ENCODE measurements at regions not wholly inside any gene's neighbourhood (a gene's known extent, or its start where the extent isn't known, plus 50 kb on each side); places are given as distances from the start of the nearest gene placed in this dataset.

DNA sequence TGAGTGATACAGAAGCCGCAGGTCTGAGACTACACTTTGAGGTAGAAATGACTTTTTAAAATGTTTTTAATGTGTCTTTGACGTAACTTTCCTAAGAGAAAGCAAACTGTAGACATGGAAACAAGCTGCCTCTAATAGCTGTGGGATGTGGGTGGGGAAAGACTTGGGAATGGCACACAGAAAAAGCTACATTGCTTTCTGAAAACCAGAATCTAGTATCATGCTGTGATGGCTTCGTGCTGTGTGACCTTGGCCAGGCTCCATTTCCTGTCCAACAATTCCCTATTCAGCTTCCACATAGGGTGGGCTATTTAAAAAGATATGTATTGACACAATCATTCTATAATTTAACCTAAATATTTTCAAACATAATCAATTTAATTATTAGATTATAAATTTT, 909.1 kb downstream of the NCAM2 start:
- Mint-ChIP-seq H3K27ac (no peak overlapping the region), H3K9me3 (peaks cover 9% of the 10 kb centered on the region), H3K4me3 (no peak overlapping the region), H3K27me3 (no peaks in the 10 kb centered on the region), H3K4me1 (ENCODE audit: low read depth) (no peaks in the 10 kb centered on the region), H3K36me3 (no peaks in the 10 kb centered on the region)
- ChIA-PET POLR2A (no interaction called here), CTCF (no interaction called here)
- intact Hi-C loops (cut with micrococcal nuclease) = no loop called here
- no peak for DNase-seq

DNA sequence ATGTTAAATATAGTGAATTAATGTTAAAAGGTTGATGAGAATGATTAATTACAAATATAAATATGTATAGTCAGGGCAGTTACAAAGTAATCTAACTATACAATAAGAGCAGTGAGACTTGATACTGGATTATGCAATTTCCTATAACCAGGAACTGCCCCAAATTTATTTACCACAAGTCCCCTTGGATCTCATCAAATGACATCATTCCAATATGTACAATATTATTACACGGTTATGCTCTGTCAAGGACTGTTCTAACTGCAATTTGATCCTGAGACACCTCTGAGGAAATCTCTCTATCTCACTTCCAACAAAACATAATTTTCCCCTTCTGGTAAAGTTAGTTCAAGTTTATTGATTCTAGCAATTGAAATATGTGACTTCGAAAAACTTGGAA, 917.6 kb downstream of the NCAM2 start:
- H3K36me3 Mint-ChIP-seq = no peaks in the 10 kb centered on the region
- CTCF ChIA-PET = no interaction called here
- H3K27ac Mint-ChIP-seq = no peak overlapping the region
- H3K27me3 Mint-ChIP-seq = no peaks in the 10 kb centered on the region
- H3K4me3 Mint-ChIP-seq = no peak overlapping the region
- no peaks in the 10 kb centered on the region for H3K4me1 Mint-ChIP-seq (ENCODE audit: low read depth)
- H3K9me3 Mint-ChIP-seq = no peaks in the 10 kb centered on the region
- POLR2A ChIA-PET = no interaction called here
- DNase-seq = no peak
- intact Hi-C loops (cut with micrococcal nuclease) = no loop called here

DNA sequence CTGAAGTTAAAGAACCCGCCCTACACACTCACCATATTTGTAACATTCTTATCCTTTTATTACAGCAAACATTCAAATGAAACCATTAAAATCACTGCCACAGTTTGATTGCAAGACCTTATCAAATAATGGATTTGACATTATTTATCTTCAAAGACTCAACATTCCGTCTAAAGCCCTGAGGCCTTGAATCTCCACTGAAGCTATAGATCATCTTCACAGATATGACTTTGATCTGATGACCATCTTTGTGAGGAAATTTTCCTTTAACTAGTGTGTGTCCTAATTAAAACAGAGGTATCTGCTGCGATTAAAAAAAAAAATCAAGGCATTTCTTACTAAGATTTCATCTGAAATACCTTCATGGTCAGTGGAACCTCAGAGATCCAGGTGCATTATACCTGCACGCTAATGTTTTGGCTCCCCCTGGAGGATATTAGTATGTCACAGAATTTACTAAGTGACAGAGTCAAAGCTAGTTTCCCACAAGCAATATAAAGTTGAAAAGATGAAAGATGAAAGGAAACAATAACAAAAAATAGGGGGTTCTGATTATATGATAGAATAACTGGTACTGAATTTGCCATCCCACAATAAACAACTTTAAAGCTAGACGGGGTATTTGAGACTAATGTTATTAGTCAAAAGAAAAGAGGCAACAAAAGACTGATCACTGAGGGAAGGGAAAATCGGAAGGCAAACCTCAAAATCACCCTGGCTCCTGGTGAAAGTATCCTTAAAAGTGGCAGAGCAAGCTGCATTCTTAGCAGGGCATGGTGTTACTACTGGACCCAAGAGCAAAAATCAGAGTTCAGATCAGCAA, 923.4 kb downstream of the NCAM2 start:
- DNase-seq = no peak
- ChIA-PET CTCF (interaction anchor here (0.7 to 0.8 kb wide), 4 partner anchors 10 to 918 kb away, joined by 3 to 6 read pairs (median 4); no protein-coding TSS in a partner anchor), POLR2A (interaction anchor here (0.7 kb wide), 1 partner anchor 743 kb away, joined by 3 read pairs; no protein-coding TSS in a partner anchor)
- H3K27me3 Mint-ChIP-seq = no peaks in the 10 kb centered on the region
- H3K4me3 Mint-ChIP-seq = no peak overlapping the region
- H3K9me3 Mint-ChIP-seq = peaks cover 3% of the 10 kb centered on the region
- intact Hi-C loops (cut with micrococcal nuclease) = loop anchor here (2.0 kb wide), 2 partner anchors 757 to 923 kb away; partner anchors contain the start of gene NCAM2
- no peak overlapping the region for H3K27ac Mint-ChIP-seq
- H3K4me1 Mint-ChIP-seq (ENCODE audit: low read depth) = no peaks in the 10 kb centered on the region
- no peaks in the 10 kb centered on the region for H3K36me3 Mint-ChIP-seq

DNA sequence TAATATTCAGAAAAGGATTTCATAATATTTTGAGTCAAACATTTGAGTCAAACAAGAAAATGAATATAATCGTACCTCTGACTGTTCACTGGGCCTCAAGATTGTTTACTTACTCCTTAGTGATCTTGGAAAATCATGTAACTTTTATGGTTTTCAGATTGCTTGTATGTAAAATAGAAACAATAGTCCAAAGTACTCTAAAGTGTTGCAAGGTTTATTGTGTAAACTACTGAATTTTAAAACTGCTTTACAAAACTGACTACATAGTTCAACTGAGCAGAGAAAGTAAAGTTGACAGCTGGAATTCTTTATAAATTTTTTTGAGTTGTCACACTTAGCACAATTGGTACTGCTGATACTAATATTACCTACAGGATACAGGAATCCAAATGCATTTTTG, 931.0 kb downstream of the NCAM2 start:
- Mint-ChIP-seq H3K4me1 (ENCODE audit: low read depth) (no peaks in the 10 kb centered on the region), H3K4me3 (no peak overlapping the region), H3K36me3 (no peaks in the 10 kb centered on the region), H3K27me3 (no peaks in the 10 kb centered on the region), H3K27ac (no peak overlapping the region), H3K9me3 (peaks cover 7% of the 10 kb centered on the region)
- no peak for DNase-seq
- CTCF ChIA-PET = no interaction called here
- intact Hi-C loops (cut with micrococcal nuclease) = no loop called here
- POLR2A ChIA-PET = no interaction called here

DNA sequence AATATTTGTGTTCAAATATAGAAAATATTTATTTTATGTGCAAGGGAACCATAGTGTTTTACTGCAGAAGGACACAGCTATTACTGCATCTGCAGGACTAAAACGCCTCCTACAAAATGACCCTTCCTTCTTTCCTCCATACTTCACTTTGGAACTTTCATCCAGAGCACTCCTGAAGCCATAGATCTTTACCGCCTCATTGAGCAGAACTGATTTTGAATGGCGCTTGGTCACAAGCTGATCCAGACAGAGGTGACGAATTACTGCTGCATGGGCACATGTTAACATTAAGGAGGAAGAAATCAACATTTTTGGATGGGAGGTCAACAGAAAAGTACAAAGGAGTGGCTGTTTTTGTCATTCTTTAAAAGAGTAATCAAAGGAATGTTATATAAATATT, 931.6 kb downstream of the NCAM2 start:
- Mint-ChIP-seq H3K36me3 (no peaks in the 10 kb centered on the region), H3K9me3 (peaks cover 7% of the 10 kb centered on the region), H3K4me3 (no peak overlapping the region), H3K4me1 (ENCODE audit: low read depth) (no peaks in the 10 kb centered on the region), H3K27me3 (no peaks in the 10 kb centered on the region), H3K27ac (no peak overlapping the region)
- CTCF ChIA-PET = no interaction called here
- no peak for DNase-seq
- POLR2A ChIA-PET = no interaction called here
- intact Hi-C loops (cut with micrococcal nuclease) = no loop called here

DNA sequence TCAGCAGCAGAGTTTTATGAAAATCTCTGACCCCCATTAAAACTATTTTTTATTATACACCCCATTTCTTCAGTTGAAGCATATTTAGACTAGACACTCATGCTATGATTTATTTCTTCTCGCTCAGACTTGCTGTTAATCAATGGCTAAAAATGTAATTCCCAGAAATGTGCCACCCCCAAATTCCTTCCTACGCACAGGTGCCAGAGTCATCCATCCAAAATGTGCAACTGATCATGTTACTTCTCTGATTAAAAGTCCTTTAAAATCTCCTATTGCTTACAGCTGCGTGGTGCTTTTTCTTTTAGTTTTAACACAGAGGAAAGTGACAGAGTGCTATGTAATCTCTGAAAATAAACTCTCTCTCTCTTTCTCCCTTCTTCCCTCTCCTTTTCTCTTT, 954.4 kb downstream of the NCAM2 start:
- ChIA-PET POLR2A (no interaction called here), CTCF (no interaction called here)
- Mint-ChIP-seq H3K4me1 (ENCODE audit: low read depth) (no peaks in the 10 kb centered on the region), H3K27ac (no peak overlapping the region), H3K9me3 (peaks cover 12% of the 10 kb centered on the region), H3K36me3 (no peaks in the 10 kb centered on the region), H3K27me3 (no peaks in the 10 kb centered on the region), H3K4me3 (no peak overlapping the region)
- intact Hi-C loops (cut with micrococcal nuclease) = no loop called here
- no peak for DNase-seq

DNA sequence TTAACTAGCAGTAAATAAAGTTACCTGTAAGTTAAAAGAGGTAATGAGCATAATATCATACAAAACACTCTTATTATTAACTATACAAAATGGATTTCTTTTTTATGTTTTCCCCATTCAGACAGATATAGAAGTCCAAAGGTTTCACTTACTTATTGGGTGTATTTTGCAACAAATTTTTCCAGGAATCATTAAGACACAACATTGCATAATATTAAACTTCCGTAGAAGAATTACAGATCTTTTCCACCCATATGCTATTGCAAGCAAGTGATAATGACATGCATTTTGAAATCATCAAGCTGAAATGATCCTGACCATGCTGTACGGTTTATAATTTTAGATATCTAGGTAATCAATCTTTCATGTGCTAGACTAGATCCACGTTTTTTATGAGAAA, 957.0 kb downstream of the NCAM2 start:
- ChIA-PET POLR2A (no interaction called here), CTCF (no interaction called here)
- Mint-ChIP-seq H3K36me3 (no peaks in the 10 kb centered on the region), H3K4me3 (no peak overlapping the region), H3K27ac (no peak overlapping the region), H3K9me3 (peaks cover 6% of the 10 kb centered on the region), H3K4me1 (ENCODE audit: low read depth) (no peaks in the 10 kb centered on the region), H3K27me3 (no peaks in the 10 kb centered on the region)
- intact Hi-C loops (cut with micrococcal nuclease) = no loop called here
- DNase-seq = no peak

DNA sequence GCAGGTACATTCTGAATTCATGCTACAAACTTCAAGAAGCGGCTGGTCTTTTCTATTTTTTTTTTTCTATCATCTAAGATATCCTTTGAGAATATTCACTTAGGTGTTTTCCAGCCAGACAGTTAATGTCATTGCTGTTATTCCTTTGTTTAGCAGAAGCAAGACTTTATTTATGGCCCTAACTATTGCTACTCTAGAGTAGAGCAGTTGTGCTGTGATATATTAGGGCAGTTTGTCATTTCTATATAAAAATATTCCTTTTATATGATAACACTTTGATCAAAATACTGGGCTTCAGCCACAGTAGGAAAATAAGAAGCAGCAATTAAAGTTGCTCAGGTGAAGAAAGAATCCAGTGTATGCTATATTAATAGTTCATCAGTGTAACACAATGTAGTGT, 959.3 kb downstream of the NCAM2 start:
- H3K27ac Mint-ChIP-seq = no peak overlapping the region

DNA sequence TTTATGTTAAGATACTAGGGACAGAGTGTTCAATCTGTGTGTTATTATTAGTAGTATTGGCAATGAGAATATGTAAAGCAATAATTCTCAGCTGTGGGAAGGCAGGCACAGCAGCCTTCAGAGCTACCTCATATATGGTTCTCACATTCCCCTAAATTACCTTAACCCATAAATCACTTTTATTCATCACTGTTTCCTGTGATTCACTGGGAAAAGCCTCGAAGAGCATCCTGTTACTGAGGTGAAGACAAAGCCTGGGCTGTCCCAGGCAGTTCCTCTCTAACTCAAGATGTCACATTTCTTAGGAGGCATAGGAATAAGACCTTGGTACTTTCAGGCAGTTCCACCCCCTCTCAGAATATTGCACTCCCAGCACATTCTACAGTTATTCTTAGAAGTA, 965.7 kb downstream of the NCAM2 start:
- ChIA-PET CTCF (no interaction called here), POLR2A (no interaction called here)
- no peak overlapping the region for H3K4me3 Mint-ChIP-seq
- peaks cover 10% of the 10 kb centered on the region for H3K9me3 Mint-ChIP-seq
- no peaks in the 10 kb centered on the region for H3K4me1 Mint-ChIP-seq (ENCODE audit: low read depth)
- intact Hi-C loops (cut with micrococcal nuclease) = no loop called here
- no peak overlapping the region for H3K27ac Mint-ChIP-seq
- no peak for DNase-seq
- no peaks in the 10 kb centered on the region for H3K36me3 Mint-ChIP-seq
- no peaks in the 10 kb centered on the region for H3K27me3 Mint-ChIP-seq

More for the DNA sequence above, 959.3 kb downstream of the NCAM2 start:
- no peak for DNase-seq
- CTCF ChIA-PET = no interaction called here
- no peaks in the 10 kb centered on the region for H3K4me1 Mint-ChIP-seq (ENCODE audit: low read depth)
- H3K36me3 Mint-ChIP-seq = no peaks in the 10 kb centered on the region
- intact Hi-C loops (cut with micrococcal nuclease) = no loop called here
- H3K9me3 Mint-ChIP-seq = no peaks in the 10 kb centered on the region
- H3K4me3 Mint-ChIP-seq = no peak overlapping the region
- H3K27me3 Mint-ChIP-seq = no peaks in the 10 kb centered on the region
- POLR2A ChIA-PET = no interaction called here

DNA sequence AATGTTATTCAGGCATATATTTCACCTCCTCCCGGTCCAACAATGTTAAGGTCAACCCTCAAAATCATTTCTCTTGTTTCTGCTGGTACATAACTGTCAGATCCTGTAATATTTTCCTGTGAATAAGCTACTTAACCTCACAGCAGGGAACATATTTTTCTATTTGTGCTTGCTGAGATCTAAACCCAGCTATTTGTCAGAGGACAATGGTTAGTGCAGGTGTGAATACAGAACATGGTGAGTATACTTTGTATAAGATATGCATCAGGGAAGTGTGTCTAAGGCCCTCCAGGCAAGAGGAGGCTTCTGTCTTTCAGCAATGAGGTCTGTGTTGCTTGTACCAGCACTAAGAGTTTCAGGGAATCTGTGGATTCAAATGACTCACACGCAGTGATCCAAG, 970.6 kb downstream of the NCAM2 start:
- no peak for DNase-seq
- Mint-ChIP-seq H3K4me1 (ENCODE audit: low read depth) (no peaks in the 10 kb centered on the region), H3K36me3 (no peaks in the 10 kb centered on the region), H3K27me3 (no peaks in the 10 kb centered on the region), H3K27ac (no peak overlapping the region), H3K4me3 (no peak overlapping the region), H3K9me3 (peaks cover 10% of the 10 kb centered on the region)
- ChIA-PET POLR2A (no interaction called here), CTCF (no interaction called here)
- intact Hi-C loops (cut with micrococcal nuclease) = no loop called here

DNA sequence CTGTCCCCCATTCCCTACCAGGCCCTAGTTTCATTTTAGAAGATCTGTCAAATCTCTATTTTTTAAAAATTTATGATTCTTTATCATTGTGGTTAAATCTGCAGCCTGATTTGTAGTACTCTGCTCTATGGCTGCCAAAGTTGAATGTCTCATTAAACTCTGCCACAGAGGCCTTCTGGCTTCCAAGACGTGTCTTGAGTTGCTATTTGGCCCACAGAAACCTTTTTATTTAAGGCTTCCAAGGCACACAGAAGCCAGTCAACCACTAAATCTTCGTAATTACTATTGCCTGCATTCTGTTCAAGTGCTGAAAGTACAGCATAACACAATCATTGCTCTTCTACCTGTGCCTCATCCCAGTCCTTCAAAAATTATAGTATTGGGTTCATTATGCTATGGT, 971.0 kb downstream of the NCAM2 start:
- H3K27me3 Mint-ChIP-seq = no peaks in the 10 kb centered on the region
- no peak for DNase-seq
- H3K4me3 Mint-ChIP-seq = no peak overlapping the region
- ChIA-PET POLR2A (no interaction called here), CTCF (no interaction called here)
- H3K4me1 Mint-ChIP-seq (ENCODE audit: low read depth) = no peaks in the 10 kb centered on the region
- no peak overlapping the region for H3K27ac Mint-ChIP-seq
- H3K9me3 Mint-ChIP-seq = peaks cover 10% of the 10 kb centered on the region
- H3K36me3 Mint-ChIP-seq = no peaks in the 10 kb centered on the region
- intact Hi-C loops (cut with micrococcal nuclease) = no loop called here

DNA sequence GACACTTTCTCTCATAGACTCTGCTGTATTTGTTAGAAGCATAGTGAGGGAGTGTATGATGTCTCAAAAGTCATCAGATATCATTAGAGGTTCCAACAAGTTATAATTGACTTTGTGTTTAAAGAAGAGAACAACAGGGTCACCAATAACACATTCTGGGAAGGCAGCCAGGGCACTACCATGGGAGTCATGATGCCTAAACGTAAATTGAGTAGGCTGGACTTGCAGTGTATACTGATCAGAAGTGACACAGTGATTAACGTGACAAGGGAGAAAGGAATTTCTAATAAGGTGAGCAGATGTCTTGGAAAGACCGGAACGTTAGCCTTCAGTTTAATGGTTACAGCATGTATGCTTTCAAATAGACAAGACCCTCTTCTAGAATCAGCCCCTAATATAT, 973.2 kb downstream of the NCAM2 start:
- ChIA-PET CTCF (no interaction called here), POLR2A (no interaction called here)
- Mint-ChIP-seq H3K4me1 (ENCODE audit: low read depth) (no peaks in the 10 kb centered on the region), H3K27me3 (no peaks in the 10 kb centered on the region), H3K4me3 (no peak overlapping the region), H3K9me3 (peaks cover 5% of the 10 kb centered on the region), H3K27ac (no peak overlapping the region), H3K36me3 (no peaks in the 10 kb centered on the region)
- intact Hi-C loops (cut with micrococcal nuclease) = no loop called here
- DNase-seq = no peak

DNA sequence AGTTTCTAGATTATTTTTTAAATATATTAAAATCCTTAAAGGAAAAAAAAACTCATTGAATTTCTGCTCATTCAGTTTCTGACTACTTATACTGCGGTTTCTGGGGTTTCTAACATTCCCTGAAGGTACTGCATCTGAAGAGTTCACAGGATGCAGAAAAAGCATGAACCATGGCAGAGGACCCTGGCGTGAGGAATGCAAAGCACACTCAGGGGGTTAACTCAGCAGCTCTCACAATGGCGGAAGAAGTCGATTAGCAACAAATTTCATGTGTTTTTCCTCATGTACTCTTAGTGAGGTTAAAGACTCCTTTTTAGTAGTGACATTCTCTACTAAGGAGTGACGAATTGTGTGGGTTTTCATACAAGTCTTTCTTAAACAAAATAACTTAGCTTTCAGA, 975.6 kb downstream of the NCAM2 start:
- intact Hi-C loops (cut with micrococcal nuclease) = no loop called here
- POLR2A ChIA-PET = no interaction called here
- H3K4me1 Mint-ChIP-seq (ENCODE audit: low read depth) = no peaks in the 10 kb centered on the region

More for the DNA sequence above, 975.6 kb downstream of the NCAM2 start:
- H3K4me3 Mint-ChIP-seq = no peak overlapping the region
- H3K27me3 Mint-ChIP-seq = no peaks in the 10 kb centered on the region
- H3K9me3 Mint-ChIP-seq = peaks cover 2% of the 10 kb centered on the region
- no peak for DNase-seq
- CTCF ChIA-PET = no interaction called here
- H3K27ac Mint-ChIP-seq = no peak overlapping the region
- H3K36me3 Mint-ChIP-seq = no peaks in the 10 kb centered on the region

Data from activated CD4-positive, alpha-beta memory T cell treated with anti-CD3 and anti-CD28 coated beads for 36 hours (primary cell).